ENCODE measurements at regions not wholly inside any gene's neighbourhood (a gene's known extent, or its start where the extent isn't known, plus 50 kb on each side); places are given as distances from the start of the nearest gene placed in this dataset.

DNA sequence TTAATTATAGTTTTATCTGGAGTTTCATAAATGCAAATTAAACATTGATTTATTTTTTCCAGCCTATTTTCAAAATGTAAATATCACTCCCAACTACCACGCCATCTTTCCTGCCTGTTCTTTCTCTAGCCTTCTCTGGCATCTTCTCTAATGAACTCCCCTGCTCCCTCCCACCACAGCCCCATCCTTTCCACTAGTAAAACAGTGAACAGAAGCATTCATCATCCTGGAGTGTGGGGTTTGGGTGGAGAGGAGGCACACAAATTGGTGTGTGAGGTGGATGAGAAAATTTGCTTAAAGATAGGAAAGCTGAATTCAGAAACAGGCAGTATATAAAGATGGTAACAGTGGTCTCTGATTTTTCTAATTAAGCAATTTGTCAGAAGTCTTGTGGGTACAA lies 479.4 kb downstream of the ARL4A start:
- DNase-seq (ENCODE audit: low read depth in 4 of 4, low spot score in 3 of 4): no peak

- no peak for DNase-seq (ENCODE audit: low read depth in 4 of 4, low spot score in 3 of 4)
Measured at GRCh38 chr7:13169356-13169755, 481.9 kb downstream of the ARL4A start.

DNA sequence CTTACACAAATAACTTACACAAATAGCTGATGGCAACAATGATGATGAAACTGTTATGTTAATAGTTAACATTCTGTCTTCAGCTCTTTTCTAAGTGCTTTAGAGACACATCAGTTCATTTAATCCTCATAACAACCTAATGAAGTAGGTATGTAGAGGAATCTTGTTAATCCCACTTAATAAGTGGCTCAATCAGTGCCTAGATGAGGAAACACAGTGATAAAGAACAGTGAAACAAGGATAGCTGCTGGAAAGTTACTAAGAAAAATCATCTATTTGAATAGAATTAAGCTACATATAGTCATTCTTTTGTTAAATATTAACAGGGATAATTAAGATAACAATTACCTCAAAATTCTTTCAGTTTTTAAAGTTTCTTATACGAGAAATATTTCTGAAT lies 487.6 kb downstream of the ARL4A start:
- no peak for DNase-seq (ENCODE audit: low read depth in 4 of 4, low spot score in 3 of 4)

DNA sequence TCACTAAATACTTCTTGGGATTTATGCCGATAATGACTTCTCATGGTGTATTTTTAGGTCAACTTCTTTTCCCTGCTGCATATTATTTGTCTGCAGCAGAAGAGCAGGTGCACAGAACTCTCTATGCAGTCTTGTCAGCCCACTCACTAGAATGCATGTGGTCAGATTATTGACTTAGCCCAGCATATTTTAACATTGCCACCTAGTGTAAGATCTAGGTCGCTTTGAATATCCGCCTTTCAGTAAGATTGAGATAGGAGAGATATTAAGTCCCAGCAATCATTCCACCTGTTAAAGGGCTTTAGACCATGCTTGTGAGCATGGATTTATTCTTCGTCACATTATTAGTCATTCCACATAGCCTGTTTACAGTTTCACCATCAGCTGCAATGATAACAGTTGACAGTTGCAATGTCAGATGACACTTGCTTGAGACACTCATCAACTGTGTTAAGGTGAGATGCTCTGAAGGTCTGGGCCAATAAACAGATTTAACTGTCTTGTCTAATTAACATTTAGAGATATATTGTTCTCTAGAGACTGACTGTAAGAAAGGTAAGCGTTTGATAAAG lies 491.7 kb downstream of the ARL4A start:
- DNase-seq (ENCODE audit: low read depth in 4 of 4, low spot score in 3 of 4): no peak

- DNase-seq (ENCODE audit: low read depth in 4 of 4, low spot score in 3 of 4): no peak
Measured at GRCh38 chr7:13179775-13180523, 492.5 kb downstream of the ARL4A start.

DNA sequence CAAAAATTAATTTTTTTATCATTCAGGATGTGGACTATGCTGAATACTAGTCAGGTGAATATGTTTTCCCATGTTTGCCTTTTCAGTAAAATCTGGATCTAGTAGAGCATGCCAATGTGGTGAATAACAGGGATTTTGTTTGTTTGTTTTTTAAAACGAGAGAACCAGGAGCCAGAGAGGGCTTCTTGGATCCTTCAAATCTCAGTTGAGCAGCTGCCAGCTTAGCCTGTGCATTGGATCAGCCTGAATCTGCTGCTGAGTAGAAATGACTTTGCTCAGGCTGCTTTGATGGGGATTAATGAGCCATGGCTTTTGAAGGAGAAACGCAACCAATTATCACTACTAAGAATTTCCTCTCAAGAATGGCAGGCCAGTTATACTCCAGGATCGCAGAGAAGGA lies 493.8 kb downstream of the ARL4A start:
- no peak for DNase-seq (ENCODE audit: low read depth in 4 of 4, low spot score in 3 of 4)

DNA sequence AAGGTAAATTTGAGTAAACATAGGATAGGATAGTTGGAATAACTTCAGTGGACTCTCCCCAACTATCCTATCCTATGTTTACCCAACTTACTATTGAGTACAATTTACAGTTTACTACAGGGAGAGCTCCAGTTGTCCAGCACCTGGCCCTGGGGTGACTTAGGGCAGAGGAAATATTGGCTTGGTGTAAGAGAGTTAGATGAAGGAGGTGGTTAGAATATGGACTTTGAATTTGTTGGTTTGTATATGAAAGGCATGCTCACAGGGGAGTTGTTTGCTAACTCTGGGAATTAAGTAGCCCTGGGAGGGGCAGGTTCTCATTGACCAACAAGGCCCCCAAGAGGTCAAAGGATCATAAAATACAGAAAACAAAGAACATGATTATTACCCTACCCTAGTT lies 497.7 kb downstream of the ARL4A start:
- no peak for DNase-seq (ENCODE audit: low read depth in 4 of 4, low spot score in 3 of 4)

GRCh38 chr7:13188236-13188805 lies 500.9 kb downstream of the ARL4A start:
- no peak for DNase-seq (ENCODE audit: low read depth in 4 of 4, low spot score in 3 of 4)

DNA sequence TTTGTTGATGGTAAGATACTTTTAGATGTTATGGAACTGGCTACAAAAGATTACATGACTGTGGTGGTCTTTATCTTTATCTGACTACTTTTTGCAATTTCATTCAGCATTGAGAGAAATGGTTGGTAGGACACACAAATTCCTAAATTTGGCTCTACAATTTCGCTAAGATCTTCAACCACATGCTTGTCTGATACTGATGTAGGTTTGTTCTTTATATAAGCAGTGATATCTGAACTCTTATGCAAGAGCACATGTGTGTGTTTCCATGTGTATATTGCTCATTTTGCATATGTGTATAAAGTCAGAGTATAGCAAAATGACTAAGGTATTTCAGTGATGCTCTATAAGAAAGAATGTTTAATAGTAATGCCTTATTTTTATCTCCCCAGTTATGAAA lies 501.5 kb downstream of the ARL4A start:
- DNase-seq (ENCODE audit: low read depth in 4 of 4, low spot score in 3 of 4): no peak

DNA sequence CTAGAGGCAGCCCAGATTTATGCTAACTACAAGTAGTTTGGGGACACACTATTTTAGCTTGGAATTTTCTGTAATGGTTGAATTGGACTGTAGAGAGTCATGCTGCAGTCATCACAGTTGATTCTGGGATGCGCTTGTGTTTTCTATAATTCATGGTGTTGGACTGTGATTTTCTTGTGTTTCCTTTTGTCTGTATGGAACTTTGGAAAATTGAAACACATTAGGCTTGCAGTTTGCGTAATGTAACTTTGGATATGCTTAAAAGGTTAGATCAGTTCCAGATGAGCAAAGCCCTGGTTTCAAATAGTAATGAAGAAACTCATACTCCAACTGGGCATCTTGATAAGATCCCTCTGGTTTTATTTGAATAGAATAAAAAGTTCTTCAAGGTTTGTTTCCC lies 502.2 kb downstream of the ARL4A start:
- no peak for DNase-seq (ENCODE audit: low read depth in 4 of 4, low spot score in 3 of 4)

- no peak for DNase-seq (ENCODE audit: low read depth in 4 of 4, low spot score in 3 of 4)
Measured at GRCh38 chr7:13197501-13197900, 510.1 kb downstream of the ARL4A start.

DNA sequence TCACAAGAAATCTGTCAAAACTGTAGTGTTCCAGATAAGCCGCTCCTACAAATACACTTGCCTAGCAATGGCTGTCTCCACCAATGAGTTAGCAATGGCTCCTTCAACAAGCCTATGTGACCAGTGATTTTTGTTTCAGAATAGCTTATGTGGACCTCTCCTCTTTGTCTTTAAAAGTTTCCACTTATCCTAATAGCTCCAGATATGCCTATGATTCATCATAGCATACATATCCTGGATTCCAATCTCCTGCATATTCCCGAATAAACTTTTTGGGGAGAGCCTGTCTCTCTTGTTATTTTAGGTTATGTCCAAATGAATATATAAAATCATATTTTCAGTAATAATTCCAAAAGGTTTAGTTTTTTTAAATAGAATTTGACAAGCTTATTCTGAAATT lies 510.6 kb downstream of the ARL4A start:
- DNase-seq (ENCODE audit: low read depth in 4 of 4, low spot score in 3 of 4): no peak

DNA sequence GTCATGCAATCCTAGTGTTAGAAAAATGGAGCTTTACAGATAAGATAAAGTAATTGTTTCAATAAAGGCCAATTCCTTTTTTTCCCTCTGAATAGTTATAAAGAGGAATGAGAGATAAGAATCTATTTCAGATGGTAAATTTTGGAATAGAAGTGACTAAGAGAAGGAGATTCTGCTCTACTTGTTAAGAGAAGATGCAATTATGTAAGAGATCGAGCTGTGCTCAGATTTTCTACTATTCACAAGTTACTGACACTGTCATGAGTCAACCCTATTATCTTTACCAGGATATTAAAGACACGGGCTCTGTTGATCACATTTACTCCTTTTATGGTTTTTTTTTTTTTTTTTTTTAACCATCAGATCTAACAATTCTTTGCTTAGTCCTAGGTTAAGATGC lies 511.3 kb downstream of the ARL4A start:
- no peak for DNase-seq (ENCODE audit: low read depth in 4 of 4, low spot score in 3 of 4)

DNA sequence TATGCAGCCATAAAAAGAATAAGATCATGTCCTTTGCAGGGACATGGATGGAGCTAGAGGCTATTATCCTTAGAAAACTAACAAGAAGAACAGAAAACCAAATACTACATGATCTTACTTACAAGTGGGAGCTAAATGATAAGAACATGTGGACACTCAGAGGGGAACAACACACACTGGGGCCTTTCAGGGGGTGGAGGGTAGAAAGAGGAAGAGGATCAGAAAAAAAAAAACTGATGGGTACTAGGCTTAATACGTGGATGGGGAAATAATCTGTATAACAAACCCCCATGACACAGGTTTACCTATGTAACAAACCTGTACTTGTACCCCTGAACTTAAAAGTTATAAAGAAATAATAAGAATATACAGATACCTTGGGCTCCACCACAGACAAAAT lies 514.2 kb downstream of the ARL4A start:
- no peak for DNase-seq (ENCODE audit: low read depth in 4 of 4, low spot score in 3 of 4)

DNA sequence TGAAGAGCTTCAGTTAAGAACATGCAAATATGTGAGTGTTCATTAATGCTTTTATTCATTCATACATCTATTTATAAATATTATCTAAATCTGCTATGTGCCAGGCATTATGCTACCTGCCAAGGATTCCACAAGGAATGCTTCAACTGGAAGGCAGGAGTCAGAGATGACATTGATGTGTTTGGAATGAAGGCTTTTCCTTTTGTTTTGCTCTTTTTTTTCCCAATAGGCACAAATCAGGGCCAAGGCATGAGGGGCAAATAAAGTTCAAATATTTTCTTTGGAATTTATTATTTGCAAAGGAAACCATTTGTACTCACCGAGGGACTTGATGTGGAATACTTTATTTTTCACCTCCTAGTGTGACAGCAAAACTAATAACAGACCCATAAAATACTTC lies 530.3 kb downstream of the ARL4A start:
- DNase-seq (ENCODE audit: low read depth in 4 of 4, low spot score in 3 of 4): no peak

DNA sequence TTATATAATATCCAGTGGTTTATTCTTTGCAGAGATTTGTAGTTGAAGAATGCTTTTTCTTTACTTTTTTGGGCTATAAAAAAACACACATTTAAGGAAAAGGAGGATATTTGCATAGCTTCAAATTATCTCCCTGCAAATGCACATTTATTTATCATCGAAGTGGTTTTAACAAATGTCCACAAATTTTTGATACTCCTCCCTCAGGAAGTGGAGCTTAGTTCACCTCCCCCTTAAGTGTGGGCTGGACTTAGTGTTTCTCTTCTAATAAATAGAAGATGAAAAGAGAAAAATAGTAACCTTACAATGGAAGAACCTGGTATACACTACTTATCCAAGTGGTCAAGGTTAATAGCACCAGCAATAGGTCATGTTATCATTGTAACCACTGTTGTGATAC lies 537.6 kb downstream of the ARL4A start:
- DNase-seq (ENCODE audit: low read depth in 4 of 4, low spot score in 3 of 4): no peak

DNA sequence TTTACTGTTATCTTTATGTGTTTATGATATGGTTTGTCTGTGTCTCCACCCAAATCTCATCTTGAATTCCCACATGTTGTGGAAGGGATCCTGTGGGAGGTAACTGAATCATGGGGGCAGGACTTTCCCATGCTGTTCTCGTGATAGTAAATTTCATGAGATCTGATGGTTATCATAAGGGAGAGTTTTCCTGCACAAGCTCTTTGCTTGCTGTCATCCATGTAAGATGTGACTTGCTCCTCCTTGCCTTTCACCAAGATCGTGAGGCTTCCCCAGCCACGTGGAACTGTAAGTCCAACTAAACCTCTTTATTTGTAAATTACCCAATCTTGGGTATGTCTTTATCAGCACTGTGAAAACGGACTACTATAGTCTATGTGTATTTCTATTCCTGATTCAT lies 539.0 kb downstream of the ARL4A start:
- DNase-seq (ENCODE audit: low read depth in 4 of 4, low spot score in 3 of 4): no peak

- no peak for DNase-seq (ENCODE audit: low read depth in 4 of 4, low spot score in 3 of 4)
Measured at GRCh38 chr7:13231216-13231615, 543.8 kb downstream of the ARL4A start.

DNA sequence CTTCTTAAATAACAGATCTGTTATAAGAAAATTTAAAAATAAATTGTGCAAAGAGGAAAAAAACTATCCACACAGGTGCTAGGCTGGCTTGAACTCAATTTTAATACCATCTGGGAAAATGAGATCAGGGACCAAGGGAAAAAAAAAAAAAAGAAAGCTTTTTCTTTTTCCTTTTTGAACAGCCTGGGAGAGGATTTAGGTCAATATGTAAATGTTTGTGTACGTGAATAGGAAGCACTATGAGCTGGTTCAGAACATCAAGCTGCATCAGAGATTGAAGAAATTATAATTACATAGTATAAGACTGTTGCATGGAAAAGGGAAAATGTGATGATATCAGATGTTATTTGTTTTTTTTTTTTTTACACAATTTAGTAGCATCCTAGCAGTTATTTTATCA lies 548.0 kb downstream of the ARL4A start:
- no peak for DNase-seq (ENCODE audit: low read depth in 4 of 4, low spot score in 3 of 4)

DNA sequence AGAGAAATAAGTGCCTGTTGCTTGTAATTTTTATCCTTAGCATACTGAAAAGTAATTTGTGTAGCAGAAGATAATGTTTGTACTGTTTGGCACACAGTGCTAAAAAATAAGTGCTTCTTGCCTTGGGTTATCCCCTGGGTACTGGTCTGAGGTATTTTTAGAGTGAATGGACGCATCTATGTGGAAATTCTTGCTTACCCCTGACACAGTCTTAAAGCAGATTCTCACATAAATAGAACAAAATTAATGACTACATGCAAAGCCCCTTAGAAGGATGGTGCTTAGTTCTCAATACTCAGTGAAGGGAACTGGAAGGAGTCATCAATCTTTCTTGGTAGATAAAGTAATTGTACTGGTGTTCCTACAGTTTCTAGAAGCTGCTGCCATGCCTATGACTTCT lies 548.6 kb downstream of the ARL4A start:
- no peak for DNase-seq (ENCODE audit: low read depth in 4 of 4, low spot score in 3 of 4)

DNA sequence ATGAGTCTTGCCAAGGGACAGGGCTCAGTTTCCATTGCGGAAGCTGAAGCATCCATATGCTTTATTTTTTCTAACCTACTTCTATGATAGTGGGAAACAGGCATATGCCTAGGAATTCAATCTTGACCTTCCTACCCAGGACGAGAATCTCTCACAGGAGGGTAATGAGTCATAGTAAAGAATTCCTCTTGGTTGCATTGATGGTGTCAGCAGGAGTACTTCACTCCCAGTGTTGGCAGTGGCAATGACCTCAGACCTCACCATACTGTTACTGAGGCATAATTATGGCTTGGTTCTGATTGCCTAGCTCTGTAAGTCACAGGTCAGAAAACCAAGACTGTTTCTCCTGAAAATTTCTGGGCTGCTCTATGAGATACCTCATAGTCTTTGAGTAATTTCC lies 552.9 kb downstream of the ARL4A start:
- DNase-seq (ENCODE audit: low read depth in 4 of 4, low spot score in 3 of 4): no peak

- no peak for DNase-seq (ENCODE audit: low read depth in 4 of 4, low spot score in 3 of 4)
Measured at GRCh38 chr7:13241416-13241815, 554.0 kb downstream of the ARL4A start.

- no peak for DNase-seq (ENCODE audit: low read depth in 4 of 4, low spot score in 3 of 4)
Measured at GRCh38 chr7:13257661-13258060, 570.2 kb downstream of the ARL4A start.
